PC-9 (cell line): ENCODE measurements at regions not wholly inside any gene's neighbourhood (a gene's known extent, or its start where the extent isn't known, plus 50 kb on each side); places are given as distances from the start of the nearest gene placed in this dataset.

Experiments used
- BruUV-seq: library from RNA; stranded (reverse); fragments of 400-500 nt; replicated peaks from 2 replicates; lab custom pipeline; 2021; lab: Mats Ljungman, UMichigan
- CTCF ChIA-PET: fragments of 300-600 bp; sonication (Branson Sonifier 250); formaldehyde crosslinking; loops from one replicate; lab custom pipeline; 2022; ENCODE audit warnings: antibody characterized with exemption; lab: Charles Lee
- POLR2A ChIA-PET: fragments of 300-600 bp; sonication (Branson Sonifier 250); formaldehyde crosslinking; loops from one replicate; lab custom pipeline; 2022; ENCODE audit warnings: antibody characterized with exemption; ENCODE audit not compliant: unreplicated experiment; lab: Charles Lee
- DNase-seq, 2 experiments: peaks; one replicate each; pipeline versions ENCODE4 v3.0.0 to v3.0.0-alpha.2; 2015 to 2022; ENCODE audit warnings: mixed read lengths in 1 of 2
- H2AFZ ChIP-seq: fragments of 200-600 bp; sonication (generic); 2 replicates; pipeline ENCODE4 v1.8.1; 2017; ENCODE audit warnings: antibody characterized with exemption
- H3F3A ChIP-seq: fragments of 200-600 bp; sonication (generic); 2 replicates; pipeline ENCODE4 v1.8.1; 2017; ENCODE audit warnings: antibody characterized with exemption, mild to moderate bottlenecking, low read depth; ENCODE audit not compliant: insufficient read depth
- H3K27ac ChIP-seq: fragments of 200-600 bp; sonication (generic); 2 replicates; pipeline ENCODE4 v1.6.1; 2016; ENCODE audit warnings: mixed run types
- H3K27me3 ChIP-seq: fragments of 200-600 bp; sonication (generic); 2 replicates; pipeline ENCODE4 v1.6.1; 2016; ENCODE audit warnings: low read depth, mixed run types; ENCODE audit not compliant: insufficient read depth
- H3K36me3 ChIP-seq: fragments of 200-600 bp; sonication (generic); 2 replicates; pipeline ENCODE4 v1.6.1; 2016; ENCODE audit warnings: low read depth, mixed run types
- H3K4me1 ChIP-seq: fragments of 200-600 bp; sonication (generic); replicated peaks from 2 replicates; pipeline ENCODE4 v1.6.1; 2016; ENCODE audit warnings: mixed run types; ENCODE audit not compliant: insufficient read depth
- H3K4me2 ChIP-seq: fragments of 200-600 bp; sonication (generic); 2 replicates; pipeline ENCODE4 v1.6.1; 2017; ENCODE audit warnings: mixed run types
- H3K4me3 ChIP-seq: fragments of 200-600 bp; sonication (generic); 2 replicates; pipeline ENCODE4 v1.6.1; 2016; ENCODE audit warnings: mixed run types
- H3K79me2 ChIP-seq: fragments of 200-600 bp; sonication (generic); 2 replicates; pipeline ENCODE4 v1.6.1; 2017; ENCODE audit warnings: low read depth, mixed run types
- H3K9me2 ChIP-seq: fragments of 200-600 bp; sonication (generic); 2 replicates; pipeline ENCODE4 v1.8.1; 2017; ENCODE audit warnings: mild to moderate bottlenecking; ENCODE audit not compliant: insufficient read depth
- H3K9me3 ChIP-seq: fragments of 200-600 bp; sonication (generic); 2 replicates; pipeline ENCODE4 v1.8.1; 2016; ENCODE audit warnings: low read depth; ENCODE audit not compliant: insufficient read depth
- H4K20me1 ChIP-seq: fragments of 200-600 bp; sonication (generic); 2 replicates; pipeline ENCODE4 v1.8.1; 2017; ENCODE audit not compliant: insufficient read depth
- EZH2 ChIP-seq: fragments of 200-600 bp; sonication (generic); IDR thresholded peaks from 2 replicates; pipeline ENCODE4 v1.8.0; 2017; ENCODE audit warnings: antibody characterized with exemption, low read depth
- intact Hi-C: fragments of 100-400 bp; cut with micrococcal nuclease; formaldehyde crosslinking; loops from one replicate; pipeline ENCODE4 v1.10.0; 2022; ENCODE audit not compliant: unreplicated experiment
- TF ChIP-seq, protein P1 (sequence below): fragments of 200-600 bp; sonication (generic); conservative IDR thresholded peaks from 2 replicates; pipeline ENCODE4 v1.6.1; 2017; ENCODE audit warnings: mixed run types, antibody characterized with exemption, mild to moderate bottlenecking, moderate library complexity

GRCh38 chr7:27032839-27033238 is 63.0 kb downstream of the HOXA1 start:
- ChIA-PET POLR2A (no interaction called here), CTCF (no interaction called here)

GRCh38 chr7:27031289-27032172 is 64.3 kb downstream of the HOXA1 start:
- Histone ChIP-seq H3K27me3 (no peaks in the 10 kb centered on the region), H4K20me1 (no peaks in the 10 kb centered on the region), H3F3A (peaks cover 22% of the 10 kb centered on the region; the same call in 1 of the 2 replicates), H3K9me2 (no peaks in the 10 kb centered on the region), H3K4me3 (no peak overlapping the region; the same call in 1 of the 2 replicates), H3K79me2 (no peaks in the 10 kb centered on the region), H3K9me3 (no peaks in the 10 kb centered on the region), H3K27ac (peak overlapping the region; percentile 67), H2AFZ (peak overlapping the region; percentile 67), H3K36me3 (no peaks in the 10 kb centered on the region), H3K4me2 (peak overlapping the region; percentile 49), H3K4me1 (peaks cover 22% of the 10 kb centered on the region)
- no peak for TF ChIP-seq EZH2
- POLR2A ChIA-PET, result interaction anchor here (0.6 to 1.0 kb wide), 2 partner anchors 31 to 83 kb away, joined by 4 to 5 read pairs; no protein-coding TSS in a partner anchor
- CTCF ChIA-PET, result no interaction called here
- intact Hi-C loops, result no loop called here
- peak in 1 of 2 experiments; percentile 88 for DNase-seq
- BruUV-seq, result no TSS peak

More at GRCh38 chr7:27032839-27033238, 63.0 kb downstream of the HOXA1 start:
- Histone ChIP-seq H3K4me3 (no peak overlapping the region), H3K9me2 (no peaks in the 10 kb centered on the region), H3K9me3 (no peaks in the 10 kb centered on the region), H3K79me2 (no peaks in the 10 kb centered on the region), H4K20me1 (no peaks in the 10 kb centered on the region), H3K27ac (peak overlapping the region; percentile 67), H3F3A (peaks cover 22% of the 10 kb centered on the region; the same call in 1 of the 2 replicates), H2AFZ (no peak overlapping the region), H3K4me2 (peak overlapping the region; percentile 49; the same call in 1 of the 2 replicates), H3K4me1 (peaks cover 22% of the 10 kb centered on the region), H3K36me3 (no peaks in the 10 kb centered on the region), H3K27me3 (no peaks in the 10 kb centered on the region)
- TF ChIP-seq EZH2, result no peak
- TF ChIP-seq, protein P1, sequence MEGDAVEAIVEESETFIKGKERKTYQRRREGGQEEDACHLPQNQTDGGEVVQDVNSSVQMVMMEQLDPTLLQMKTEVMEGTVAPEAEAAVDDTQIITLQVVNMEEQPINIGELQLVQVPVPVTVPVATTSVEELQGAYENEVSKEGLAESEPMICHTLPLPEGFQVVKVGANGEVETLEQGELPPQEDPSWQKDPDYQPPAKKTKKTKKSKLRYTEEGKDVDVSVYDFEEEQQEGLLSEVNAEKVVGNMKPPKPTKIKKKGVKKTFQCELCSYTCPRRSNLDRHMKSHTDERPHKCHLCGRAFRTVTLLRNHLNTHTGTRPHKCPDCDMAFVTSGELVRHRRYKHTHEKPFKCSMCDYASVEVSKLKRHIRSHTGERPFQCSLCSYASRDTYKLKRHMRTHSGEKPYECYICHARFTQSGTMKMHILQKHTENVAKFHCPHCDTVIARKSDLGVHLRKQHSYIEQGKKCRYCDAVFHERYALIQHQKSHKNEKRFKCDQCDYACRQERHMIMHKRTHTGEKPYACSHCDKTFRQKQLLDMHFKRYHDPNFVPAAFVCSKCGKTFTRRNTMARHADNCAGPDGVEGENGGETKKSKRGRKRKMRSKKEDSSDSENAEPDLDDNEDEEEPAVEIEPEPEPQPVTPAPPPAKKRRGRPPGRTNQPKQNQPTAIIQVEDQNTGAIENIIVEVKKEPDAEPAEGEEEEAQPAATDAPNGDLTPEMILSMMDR, result no peak
- no peak for DNase-seq
- no TSS peak for BruUV-seq
- intact Hi-C loops, result no loop called here

- Histone ChIP-seq H2AFZ (no peak overlapping the region), H3K9me3 (no peaks in the 10 kb centered on the region), H3K9me2 (no peaks in the 10 kb centered on the region), H3K4me2 (no peak overlapping the region), H3K4me3 (no peak overlapping the region), H3F3A (peaks cover 22% of the 10 kb centered on the region; the same call in 1 of the 2 replicates), H3K36me3 (no peaks in the 10 kb centered on the region), H3K27me3 (no peaks in the 10 kb centered on the region), H3K4me1 (peaks cover 25% of the 10 kb centered on the region), H4K20me1 (no peaks in the 10 kb centered on the region), H3K79me2 (no peaks in the 10 kb centered on the region), H3K27ac (no peak overlapping the region)
- TF ChIP-seq, protein P1, result no peak
- no peak for TF ChIP-seq EZH2
- no TSS peak for BruUV-seq
- intact Hi-C loops, result no loop called here
- no peak for DNase-seq
- CTCF ChIA-PET, result no interaction called here
- POLR2A ChIA-PET, result no interaction called here
These were observed 65.3 kb downstream of the HOXA1 start for GRCh38 chr7:27030393-27031050.
